OCI-LY1 (cell line): ENCODE measurements at regions not wholly inside any gene's neighbourhood (a gene's known extent, or its start where the extent isn't known, plus 50 kb on each side); places are given as distances from the start of the nearest gene placed in this dataset.

Source experiments
- H2AFZ ChIP-seq: fragments of 200-600 bp; sonication (generic), shearing (Covaris generic); 2 replicates; pipeline ENCODE4 v1.6.0; 2014; ENCODE audit warnings: antibody characterized with exemption, mild to moderate bottlenecking, low read length
- H3F3A ChIP-seq: fragments of 200-600 bp; sonication (generic), shearing (Covaris generic); 2 replicates; pipeline ENCODE4 v1.6.0; 2014; ENCODE audit warnings: mild to moderate bottlenecking, antibody characterized with exemption, low read length, moderate library complexity; ENCODE audit not compliant: insufficient read depth
- H3K27ac ChIP-seq: fragments of 200-600 bp; sonication (generic); 2 replicates; pipeline ENCODE4 v1.5.1; 2014; ENCODE audit warnings: low read length, mixed run types, mild to moderate bottlenecking, low read depth; ENCODE audit not compliant: poor library complexity, severe bottlenecking
- H3K27me3 ChIP-seq: fragments of 200-600 bp; sonication (generic); 2 replicates; pipeline ENCODE4 v1.6.0; 2014; ENCODE audit warnings: antibody characterized with exemption, mild to moderate bottlenecking, low read length, moderate library complexity; ENCODE audit not compliant: insufficient read depth
- H3K36me3 ChIP-seq: fragments of 200-600 bp; sonication (generic); 2 replicates; pipeline ENCODE4 v1.6.1; 2014; ENCODE audit warnings: mild to moderate bottlenecking, antibody characterized with exemption, low read length, moderate library complexity, mixed read lengths; ENCODE audit not compliant: insufficient read depth
- H3K4me1 ChIP-seq: fragments of 200-600 bp; sonication (generic); 2 replicates; pipeline ENCODE4 v1.5.1; 2014; ENCODE audit warnings: mild to moderate bottlenecking, low read length, moderate library complexity; ENCODE audit not compliant: insufficient read depth, severe bottlenecking
- H3K4me2 ChIP-seq: fragments of 200-600 bp; sonication (generic), shearing (Covaris generic); 2 replicates; pipeline ENCODE4 v1.6.1; 2014; ENCODE audit warnings: low read length
- H3K4me3 ChIP-seq: fragments of 200-600 bp; sonication (generic); 2 replicates; pipeline ENCODE4 v1.5.1; 2014; ENCODE audit warnings: low read length, low read depth, mild to moderate bottlenecking, mixed read lengths; ENCODE audit not compliant: poor library complexity, severe bottlenecking
- H3K79me2 ChIP-seq: fragments of 200-600 bp; shearing (Covaris generic); 2 replicates; pipeline ENCODE4 v1.6.1; 2016; ENCODE audit warnings: mixed run types, low read length, mixed read lengths; ENCODE audit not compliant: insufficient read depth
- H3K9ac ChIP-seq: fragments of 200-600 bp; sonication (generic), shearing (Covaris generic); 2 replicates; pipeline ENCODE4 v1.6.1; 2014; ENCODE audit warnings: mild to moderate bottlenecking, low read length, mixed read lengths
- H3K9me2 ChIP-seq: fragments of 200-600 bp; sonication (generic), shearing (Covaris generic); 2 replicates; pipeline ENCODE4 v1.6.1; 2014; ENCODE audit warnings: low read depth, mild to moderate bottlenecking, low read length, mixed read lengths
- H3K9me3 ChIP-seq: fragments of 200-600 bp; shearing (Covaris generic); 2 replicates; pipeline ENCODE4 v1.6.1; 2014; ENCODE audit warnings: low read length, mixed read lengths
- H4K20me1 ChIP-seq: fragments of 200-600 bp; sonication (generic), shearing (Covaris generic); 2 replicates; pipeline ENCODE4 v1.6.0; 2016; ENCODE audit warnings: mild to moderate bottlenecking, low read length; ENCODE audit not compliant: insufficient read depth
- CTCF ChIP-seq: fragments of 200-600 bp; sonication (generic), shearing (Covaris generic); IDR thresholded peaks from 2 replicates; pipeline ENCODE4 v1.5.1; 2017; ENCODE audit warnings: mild to moderate bottlenecking, antibody characterized with exemption, low read length, moderate library complexity, mixed read lengths
- EZH2 ChIP-seq: fragments of 200-600 bp; sonication (generic), shearing (Covaris generic); IDR thresholded peaks from 2 replicates; pipeline ENCODE4 v1.8.0; 2017; ENCODE audit warnings: borderline replicate concordance, mixed run types, mild to moderate bottlenecking, antibody characterized with exemption, low read length, moderate library complexity, mixed read lengths

DNA sequence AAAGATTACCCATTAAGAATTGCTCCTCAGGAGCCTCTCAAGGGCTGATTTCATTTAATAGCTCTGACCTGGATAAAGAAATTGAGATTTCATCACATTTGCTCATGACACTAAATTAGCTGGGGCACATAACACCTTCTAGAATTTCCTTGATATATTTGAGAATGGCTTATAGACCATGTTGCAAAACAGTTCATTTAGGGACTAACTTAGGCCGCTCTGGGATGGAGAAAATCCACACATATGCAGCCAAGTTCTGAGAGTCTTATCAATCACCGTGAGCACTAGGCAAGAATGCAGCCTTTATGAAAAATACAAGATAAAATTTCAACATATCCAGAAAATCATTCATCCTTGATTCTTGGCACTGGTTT, 91.0 kb upstream of the MCHR2 start:
- Histone ChIP-seq H3K9ac (no peak overlapping the region), H3K79me2 (no peaks in the 10 kb centered on the region), H3K27me3 (no peaks in the 10 kb centered on the region), H3K4me2 (no peak overlapping the region), H4K20me1 (no peaks in the 10 kb centered on the region), H3K4me3 (no peak overlapping the region), H3K36me3 (no peaks in the 10 kb centered on the region), H2AFZ (no peak overlapping the region), H3K9me2 (no peaks in the 10 kb centered on the region), H3K9me3 (no peaks in the 10 kb centered on the region), H3F3A (no peaks in the 10 kb centered on the region), H3K4me1 (no peaks in the 10 kb centered on the region), H3K27ac (no peak overlapping the region)
- no peak for TF ChIP-seq EZH2
- no peak for TF ChIP-seq CTCF

- Histone ChIP-seq H3K79me2 (no peaks in the 10 kb centered on the region), H3K4me1 (no peaks in the 10 kb centered on the region), H2AFZ (no peak overlapping the region), H3K4me3 (no peak overlapping the region), H3K9ac (no peak overlapping the region), H3K27ac (no peak overlapping the region), H3K9me2 (no peaks in the 10 kb centered on the region), H3K27me3 (no peaks in the 10 kb centered on the region), H3K9me3 (no peaks in the 10 kb centered on the region), H3F3A (no peaks in the 10 kb centered on the region), H3K36me3 (no peaks in the 10 kb centered on the region), H4K20me1 (no peaks in the 10 kb centered on the region), H3K4me2 (no peak overlapping the region)
- TF ChIP-seq EZH2: no peak
- no peak for TF ChIP-seq CTCF
These were observed 90.4 kb upstream of the MCHR2 start for GRCh38 chr6:100084316-100084990.

GRCh38 chr6:100078509-100078908, 84.5 kb upstream of the MCHR2 start:
- Histone ChIP-seq H3K79me2 (no peaks in the 10 kb centered on the region), H3K9me3 (no peaks in the 10 kb centered on the region), H3F3A (no peaks in the 10 kb centered on the region), H2AFZ (no peak overlapping the region), H4K20me1 (no peaks in the 10 kb centered on the region), H3K4me1 (no peaks in the 10 kb centered on the region), H3K4me2 (no peak overlapping the region), H3K36me3 (no peaks in the 10 kb centered on the region), H3K27ac (no peak overlapping the region), H3K4me3 (no peak overlapping the region), H3K27me3 (no peaks in the 10 kb centered on the region), H3K9ac (no peak overlapping the region), H3K9me2 (no peaks in the 10 kb centered on the region)
- TF ChIP-seq EZH2 (no peak), CTCF (peak; percentile 60; the same call in 1 of the 2 replicates)
